DMS153 treated with DMSO at 0.1 percent for 48 hours (cell line): ENCODE measurements at regions not wholly inside any gene's neighbourhood (a gene's known extent, or its start where the extent isn't known, plus 50 kb on each side); places are given as distances from the start of the nearest gene placed in this dataset.

Source experiments
- DNase-seq: peaks from one replicate; lab custom pipeline; 2025; ENCODE audit not compliant: unreplicated experiment; lab: John Stamatoyannopoulos, UW

DNA sequence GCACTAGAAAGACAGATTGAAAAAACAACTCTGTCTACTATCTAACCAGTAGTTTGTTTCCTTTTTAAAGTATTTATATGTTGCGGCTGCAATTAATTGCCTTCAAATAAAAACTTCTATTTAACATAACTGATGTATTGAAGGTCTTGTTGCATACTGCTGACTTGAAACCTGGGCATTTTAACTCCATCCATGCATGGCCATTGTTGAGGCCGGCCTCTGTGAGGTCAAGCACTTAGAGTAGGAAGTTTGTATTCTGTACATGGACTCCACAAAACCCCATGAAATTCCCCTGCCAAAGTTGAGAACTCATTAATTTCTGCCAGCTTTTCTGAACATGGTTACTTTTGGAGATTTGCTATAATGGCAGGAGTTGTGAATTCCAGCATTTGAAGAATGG is 150.6 kb downstream of the GAS1 start:
- DNase-seq = no peak

DNA sequence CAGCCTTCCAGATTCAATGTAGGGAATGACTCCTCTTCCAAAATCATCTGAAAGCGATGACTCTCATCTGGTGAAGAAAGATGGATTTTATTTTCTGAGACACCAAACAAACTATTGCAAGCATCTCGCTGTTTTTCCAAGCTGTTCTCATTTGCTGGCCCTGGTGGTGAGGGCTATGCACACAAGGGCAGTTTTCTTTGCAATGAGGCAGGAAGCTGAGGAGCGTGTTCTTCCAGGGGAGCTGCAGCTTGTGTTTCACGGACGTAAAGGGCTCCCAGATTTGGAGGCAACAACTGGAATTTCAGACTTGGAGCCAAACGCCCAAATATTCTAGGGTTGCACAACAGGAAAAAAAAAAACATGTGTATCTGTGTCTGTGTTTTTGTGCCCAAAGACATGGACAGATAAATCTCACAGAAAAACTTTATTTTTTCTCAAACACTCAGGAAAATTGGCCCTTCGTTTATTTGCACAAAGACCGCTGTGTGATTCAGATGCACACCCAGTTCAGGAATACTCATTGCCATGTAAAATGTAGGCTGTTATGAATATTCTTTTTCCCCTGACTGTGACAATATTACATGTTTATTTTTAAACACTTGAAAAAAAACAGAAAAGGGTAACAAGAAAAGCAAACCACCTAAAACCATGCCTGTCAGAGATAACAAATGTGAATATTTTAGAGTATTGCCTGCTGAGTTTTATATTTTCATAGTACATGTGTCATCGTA is 151.3 kb downstream of the GAS1 start:
- DNase-seq = no peak

DNA sequence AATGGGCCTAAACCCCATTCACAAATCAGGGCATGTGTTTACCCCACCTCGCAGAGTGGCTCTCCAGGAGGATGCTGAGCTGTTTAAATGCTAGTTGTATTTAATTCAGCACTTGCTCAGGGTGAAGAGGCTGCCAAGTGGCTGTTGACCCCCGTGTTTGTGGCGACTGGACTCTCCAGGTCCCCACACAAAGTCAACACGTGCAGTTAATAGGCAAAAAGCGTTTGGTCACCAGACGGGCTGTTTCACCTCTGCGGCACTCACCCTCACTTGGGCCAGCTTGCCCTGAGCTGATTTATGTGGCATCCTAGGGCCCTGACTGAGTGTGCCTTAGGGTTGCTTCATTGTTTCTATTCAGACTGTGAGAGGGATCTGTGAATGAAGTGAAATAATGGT is 152.3 kb downstream of the GAS1 start:
- DNase-seq = no peak

DNA sequence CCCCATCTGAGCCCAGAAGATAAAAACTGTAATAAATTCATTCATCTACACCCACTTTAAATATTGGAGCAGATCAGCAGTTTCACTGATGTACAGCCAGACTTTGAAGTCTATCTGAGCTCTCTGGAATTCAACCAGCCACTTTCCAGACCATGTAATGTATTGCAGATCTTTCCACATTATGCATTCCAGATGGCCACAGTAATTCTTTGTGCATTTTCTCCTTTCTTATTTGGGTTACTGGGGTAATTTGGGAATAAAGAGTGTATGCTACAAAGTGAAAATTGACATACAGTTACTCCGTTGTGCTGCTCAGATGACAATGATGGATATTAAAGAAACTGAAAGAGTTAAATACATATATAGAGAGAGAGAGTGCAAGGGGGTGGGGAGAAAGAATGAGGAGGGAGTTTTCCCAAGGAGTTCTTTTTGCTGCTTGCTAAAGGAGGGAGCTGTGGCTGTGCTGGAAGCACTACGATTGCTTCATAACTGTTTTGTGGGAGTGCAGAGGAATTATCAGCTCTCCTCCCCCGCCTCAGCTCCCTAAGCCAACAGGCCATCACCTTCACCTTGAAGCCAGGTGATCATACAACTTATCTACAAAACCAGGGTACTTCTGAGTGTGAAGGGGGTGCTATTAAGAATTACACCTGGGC is 152.8 kb downstream of the GAS1 start:
- no peak for DNase-seq

DNA sequence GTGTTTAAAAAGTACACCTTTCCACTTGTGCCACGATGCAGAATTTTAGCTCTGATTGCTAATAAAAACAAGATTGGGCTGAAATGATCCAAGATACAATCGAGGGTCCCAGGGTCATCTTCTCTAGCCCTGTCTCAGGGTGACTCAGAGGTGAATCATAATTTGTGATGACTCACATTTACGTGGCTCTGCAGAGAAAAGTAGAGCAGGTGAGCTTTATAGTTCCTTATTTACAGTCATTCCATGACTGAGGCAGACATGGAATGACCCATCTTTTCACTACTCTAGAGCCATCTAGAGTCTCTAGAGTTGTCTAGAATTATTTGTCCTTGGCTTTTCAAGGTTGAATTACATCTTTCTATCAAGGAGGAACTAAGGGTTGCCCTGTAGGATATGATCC is 155.2 kb downstream of the GAS1 start:
- no peak for DNase-seq

DNA sequence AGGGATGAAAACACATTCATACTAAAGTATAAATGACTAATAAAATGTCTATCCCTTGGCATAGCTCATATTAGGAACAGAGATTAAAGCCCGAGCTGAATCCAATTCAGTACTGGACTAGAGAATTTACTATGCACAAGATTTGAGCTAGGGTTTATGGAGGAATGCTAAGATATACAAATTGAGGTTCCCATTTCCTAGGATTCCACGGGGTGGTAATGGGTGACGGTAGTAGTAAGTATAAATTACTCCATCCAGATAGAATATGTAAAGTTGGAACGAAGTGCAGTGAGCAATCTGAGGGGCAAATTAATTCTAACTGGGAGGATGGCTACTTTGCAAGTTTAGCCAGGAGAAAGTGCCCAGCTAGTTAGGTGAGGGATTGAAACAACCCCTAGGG is 156.5 kb downstream of the GAS1 start:
- no peak for DNase-seq

DNA sequence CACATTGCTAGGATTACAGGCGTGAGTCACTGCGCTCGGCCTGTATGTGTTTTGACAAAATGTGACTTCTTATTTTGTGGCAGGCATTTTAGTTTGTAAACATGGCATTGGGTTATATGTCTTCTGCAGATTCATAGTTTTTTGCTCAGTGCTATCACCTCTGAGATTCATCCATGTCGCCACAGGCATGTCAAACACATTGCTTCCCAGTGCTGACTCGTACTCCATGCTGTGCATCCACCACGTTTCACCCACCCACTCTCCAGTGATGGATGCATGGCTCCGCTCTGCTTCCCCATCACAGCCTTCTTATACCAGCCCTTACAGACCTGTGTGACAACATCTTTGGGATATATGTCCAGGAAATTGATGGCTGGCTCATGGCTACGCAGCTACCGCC is 158.8 kb downstream of the GAS1 start:
- DNase-seq = no peak

DNA sequence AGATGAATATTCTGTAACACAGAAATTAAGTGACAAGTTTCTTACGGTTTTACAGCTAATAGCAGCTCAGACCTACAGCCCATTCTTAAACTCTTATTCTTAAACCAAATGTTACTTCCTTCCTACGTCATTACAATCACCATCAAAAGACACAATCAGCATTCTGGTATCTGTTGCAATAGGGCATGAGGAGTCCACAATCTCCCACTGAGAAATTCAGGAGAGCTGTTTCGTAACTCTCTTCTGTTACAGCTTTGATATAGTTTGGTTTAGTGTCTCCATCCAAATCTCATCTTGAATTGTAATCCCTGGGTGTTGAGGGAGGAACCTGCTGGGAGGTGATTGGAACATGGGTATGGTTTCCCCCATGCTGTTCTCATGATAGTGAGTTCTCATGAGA is 163.4 kb downstream of the GAS1 start:
- no peak for DNase-seq

DNA sequence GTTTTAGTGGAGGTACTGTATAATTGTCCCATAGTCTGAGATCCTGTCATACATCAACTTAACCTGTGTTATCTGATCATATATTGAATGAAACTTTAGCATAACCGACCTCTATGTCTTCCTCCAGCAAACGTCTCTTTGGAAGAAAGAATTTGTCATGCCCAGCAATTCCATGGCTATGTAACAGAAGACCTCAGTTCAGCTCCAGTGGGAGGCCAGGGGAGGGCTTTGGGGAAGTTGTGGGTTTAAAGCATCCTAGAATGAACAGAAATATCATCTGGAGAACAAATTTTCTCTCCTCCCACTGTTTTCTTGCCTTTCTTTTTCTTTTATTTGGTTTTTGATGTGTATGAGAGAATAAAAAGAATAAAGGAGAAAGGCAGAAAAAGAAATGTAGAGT is 164.5 kb downstream of the GAS1 start:
- DNase-seq = no peak

DNA sequence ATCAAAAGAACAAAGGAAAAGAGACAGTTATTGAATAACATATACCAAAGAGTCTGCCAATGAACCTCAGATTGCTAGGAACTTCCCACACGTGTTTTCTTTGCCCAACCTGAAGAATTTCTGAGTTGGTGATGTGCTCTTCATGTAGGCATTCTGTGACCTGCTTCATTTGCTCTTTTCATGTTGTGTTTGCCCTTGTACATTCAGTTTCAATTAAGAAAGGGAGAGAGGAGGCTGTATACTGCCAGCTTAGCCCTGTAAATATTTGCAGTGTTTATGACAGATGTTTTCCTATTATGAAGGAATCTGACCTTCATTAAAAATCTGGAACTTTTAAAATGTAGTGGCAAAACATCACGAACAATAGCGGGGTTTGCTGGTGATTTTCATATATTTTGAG is 168.5 kb downstream of the GAS1 start:
- DNase-seq = no peak

DNA sequence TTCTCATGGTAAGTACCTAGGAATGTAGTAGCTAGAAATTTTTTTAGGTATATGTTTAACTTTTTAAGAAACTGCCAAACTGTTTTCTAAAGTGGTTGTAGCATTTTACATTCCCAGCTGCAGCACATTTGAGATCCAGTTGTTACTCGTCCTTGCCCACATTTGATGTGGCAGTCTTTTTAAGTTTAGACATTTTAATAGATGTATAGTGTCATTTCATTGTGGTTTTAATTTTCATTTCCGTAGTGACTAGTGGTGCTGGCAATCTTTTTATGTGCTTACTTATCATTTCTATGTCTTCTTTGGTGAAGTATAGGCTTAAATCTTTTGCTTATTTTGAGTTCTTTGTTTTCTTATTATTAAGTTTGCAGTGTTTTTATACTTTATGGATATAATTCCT is 171.6 kb downstream of the GAS1 start:
- no peak for DNase-seq

DNA sequence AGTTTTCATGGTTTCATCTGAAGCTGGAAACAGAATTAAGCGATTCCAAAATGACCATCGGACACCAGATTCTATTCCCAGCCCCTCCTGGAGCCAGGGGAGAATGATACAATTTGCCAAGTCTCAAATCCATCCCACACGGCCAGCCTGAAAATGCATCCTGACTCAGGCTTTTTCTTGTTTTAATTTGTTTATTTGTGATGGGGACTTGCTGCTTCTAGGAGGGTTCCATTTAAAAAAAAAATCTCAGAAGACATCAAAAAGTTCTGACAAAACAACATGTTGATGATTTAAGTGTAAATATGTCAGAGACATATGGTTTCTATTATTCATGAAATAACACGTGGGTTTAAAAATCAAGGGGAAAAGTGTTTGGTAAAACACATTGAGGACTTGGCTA is 173.2 kb downstream of the GAS1 start:
- no peak for DNase-seq

DNA sequence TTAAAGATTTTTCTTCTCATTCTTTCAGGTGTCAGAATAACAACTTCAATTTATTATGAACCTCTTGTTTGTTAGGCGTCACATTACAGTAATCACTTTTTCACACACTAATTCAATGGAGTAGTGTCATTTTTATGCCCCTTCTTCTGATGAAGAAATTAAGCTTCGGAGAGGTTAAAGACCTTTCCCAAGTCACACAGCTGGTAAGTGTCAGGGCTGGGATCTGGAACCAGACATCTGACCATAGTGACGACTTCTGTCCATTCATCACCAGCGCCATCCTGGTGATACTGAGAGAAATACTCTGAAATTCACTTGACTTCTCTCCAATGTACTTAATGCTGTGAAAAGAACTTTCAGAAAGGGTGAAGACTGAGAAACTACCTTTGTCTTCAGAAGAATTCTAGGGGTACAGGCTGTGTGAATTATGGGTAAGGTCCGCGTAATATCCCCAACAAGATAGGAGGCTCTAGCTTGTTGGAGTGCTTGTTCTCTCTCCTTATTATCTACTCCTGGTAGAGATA is 173.8 kb downstream of the GAS1 start:
- DNase-seq = no peak

DNA sequence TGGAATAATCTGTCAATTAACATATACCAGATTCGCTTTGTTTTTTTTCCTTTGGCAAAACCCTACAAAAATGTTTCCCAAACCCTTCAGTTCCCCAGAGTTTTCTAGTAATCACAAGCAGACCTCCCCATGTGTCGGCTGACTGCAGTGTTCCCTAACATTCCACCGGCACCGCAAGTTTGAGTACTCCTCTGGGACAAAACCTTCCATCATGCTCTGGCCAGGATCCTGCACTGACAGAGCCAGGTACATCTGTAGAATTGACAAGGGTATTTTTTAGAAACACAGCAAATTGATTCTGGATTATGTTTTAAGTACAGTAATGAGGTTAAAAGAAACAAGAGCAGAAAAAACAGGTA is 174.7 kb downstream of the GAS1 start:
- DNase-seq = no peak

DNA sequence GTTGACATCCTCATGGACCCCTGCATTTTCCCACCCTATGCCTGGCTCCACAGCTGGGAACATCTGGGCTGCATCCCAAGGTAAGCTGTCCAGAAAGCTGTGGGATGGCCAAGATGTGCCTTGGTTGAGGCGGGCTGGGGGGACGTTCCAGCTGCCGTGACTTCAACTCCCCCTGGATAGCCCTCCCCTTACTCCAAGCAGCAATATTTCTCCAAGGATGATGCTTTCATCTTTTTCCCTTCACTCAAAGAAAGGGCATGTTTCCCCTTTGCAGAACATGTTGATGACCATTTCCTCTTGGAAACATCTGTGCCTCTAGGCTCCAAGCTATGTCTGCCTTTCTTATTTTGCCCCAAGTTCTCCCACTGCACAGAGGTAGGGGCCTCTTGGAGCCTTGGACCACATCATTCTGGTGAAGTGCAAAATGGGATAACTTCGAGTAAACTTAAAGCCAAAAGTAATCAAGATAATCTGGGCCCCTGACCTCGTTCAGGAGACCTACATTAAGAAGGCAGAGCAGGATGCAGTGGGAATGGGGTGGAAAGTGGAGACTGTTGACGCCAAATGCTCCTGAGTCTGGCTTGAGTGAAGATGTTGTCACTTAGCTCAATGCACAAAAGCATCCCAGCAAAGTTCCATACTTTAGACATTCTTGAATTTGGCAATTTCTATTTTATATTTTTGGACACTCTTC is 175.2 kb downstream of the GAS1 start:
- DNase-seq = no peak

DNA sequence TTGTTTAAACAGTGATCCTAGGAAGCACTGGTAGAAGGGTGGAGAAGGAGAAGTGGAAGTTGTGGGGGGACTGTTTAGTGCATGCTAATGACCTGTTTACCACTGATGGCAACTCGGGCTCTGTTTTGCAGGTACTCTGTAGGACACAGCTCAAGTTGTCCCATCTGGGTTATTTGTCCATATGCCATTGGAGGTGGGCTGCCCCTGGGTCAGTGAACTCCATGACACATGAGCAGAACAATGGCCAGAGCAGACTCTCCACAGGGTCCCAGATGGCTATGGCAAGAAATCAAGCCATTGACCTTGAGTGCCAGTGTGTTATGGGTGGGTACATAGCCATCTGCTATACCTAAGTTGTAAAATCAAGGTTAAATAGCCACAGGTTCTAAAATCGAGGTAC is 175.9 kb downstream of the GAS1 start:
- no peak for DNase-seq

DNA sequence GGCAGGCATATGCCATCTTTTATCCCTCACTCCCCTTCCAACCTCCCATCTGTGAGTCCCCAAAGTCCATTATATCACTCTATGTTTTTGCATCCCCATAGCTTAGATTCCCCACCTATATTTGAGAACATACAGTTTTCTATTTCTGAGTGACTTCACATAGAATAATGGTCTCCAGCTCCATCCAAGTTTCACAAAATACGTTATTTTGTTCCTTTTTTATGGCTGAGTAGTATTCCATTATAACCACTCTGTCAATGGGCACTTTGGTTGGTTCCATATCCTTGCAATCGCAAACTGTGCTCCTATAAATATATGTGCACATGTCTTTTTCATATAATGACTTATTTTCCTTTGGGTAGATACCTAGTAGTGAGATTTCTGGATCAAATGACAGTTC is 178.6 kb downstream of the GAS1 start:
- DNase-seq = no peak

DNA sequence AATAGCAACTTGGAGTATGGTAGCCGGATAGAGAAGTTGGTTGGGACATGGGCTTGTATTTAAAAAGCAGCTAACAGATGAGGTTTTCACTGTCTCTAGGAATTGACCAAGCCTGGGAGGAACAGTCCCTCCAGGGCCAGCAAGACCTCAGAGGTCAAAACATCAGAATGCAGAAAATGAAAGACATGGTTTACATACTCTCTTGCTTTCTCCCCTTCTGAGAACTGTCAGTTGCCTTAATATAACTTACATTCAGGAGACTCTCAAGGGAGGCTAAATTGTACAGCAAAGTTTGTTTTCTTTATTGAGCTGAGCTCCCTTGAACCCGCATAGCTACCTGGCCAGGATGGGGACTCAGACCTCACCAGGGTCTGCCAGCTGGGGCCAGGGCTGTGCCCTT is 179.3 kb downstream of the GAS1 start:
- no peak for DNase-seq

DNA sequence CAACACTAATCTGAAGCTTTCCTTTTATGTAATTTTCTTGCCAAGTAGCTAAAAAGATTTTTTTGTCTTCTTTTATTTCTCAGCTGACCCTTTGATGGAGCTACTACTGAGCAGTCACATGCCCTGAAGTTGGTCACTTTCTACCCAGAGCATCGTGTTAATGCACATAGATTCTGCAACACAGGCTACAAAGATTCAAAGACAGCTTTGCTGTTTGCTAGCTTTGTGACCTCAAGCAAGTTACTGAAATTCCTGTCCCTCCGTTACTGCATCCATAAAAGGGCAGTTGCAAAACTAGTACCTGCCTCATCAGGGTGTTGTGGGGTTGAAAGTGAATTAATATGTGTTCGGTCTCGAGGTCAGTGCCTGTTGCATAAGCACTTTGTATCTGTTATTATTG is 179.9 kb downstream of the GAS1 start:
- DNase-seq = no peak

DNA sequence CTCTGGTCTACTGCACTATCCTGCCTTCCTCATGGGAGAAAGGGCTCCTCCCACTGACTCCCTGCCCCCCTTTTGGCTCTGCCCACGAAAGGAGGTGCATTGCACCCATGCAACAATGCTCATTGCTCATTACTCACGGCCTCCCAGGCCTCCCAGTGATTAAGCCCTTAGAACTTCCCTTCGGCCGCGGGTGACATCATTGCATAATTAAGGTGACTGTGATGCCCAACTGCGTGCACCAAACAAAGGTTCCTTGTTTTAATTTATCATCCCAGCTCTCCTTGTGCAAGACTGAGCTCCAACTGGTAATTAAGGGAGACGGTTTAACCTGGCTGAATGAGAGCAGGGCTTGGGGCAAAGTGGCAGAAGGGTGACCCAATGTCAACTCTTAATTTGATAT is 180.4 kb downstream of the GAS1 start:
- no peak for DNase-seq

DNA sequence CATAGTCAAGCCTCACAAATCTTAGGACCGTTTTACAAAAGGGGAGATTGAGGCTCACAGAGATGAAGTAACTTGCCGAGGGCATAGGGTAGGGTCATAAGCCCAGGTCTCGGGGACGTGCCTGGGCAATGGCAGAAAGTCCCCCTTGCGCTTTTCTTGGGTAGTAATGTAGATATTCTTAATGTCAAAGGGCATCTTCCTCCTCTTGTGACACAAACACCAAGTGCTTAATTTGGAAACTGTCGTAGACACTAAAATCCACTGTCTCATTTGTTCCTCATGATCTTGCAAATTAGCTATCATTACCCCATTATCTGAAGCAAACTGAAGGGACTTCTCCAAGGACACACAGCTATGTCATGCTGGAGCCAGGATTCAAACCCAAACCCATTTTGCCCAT is 180.8 kb downstream of the GAS1 start:
- no peak for DNase-seq

DNA sequence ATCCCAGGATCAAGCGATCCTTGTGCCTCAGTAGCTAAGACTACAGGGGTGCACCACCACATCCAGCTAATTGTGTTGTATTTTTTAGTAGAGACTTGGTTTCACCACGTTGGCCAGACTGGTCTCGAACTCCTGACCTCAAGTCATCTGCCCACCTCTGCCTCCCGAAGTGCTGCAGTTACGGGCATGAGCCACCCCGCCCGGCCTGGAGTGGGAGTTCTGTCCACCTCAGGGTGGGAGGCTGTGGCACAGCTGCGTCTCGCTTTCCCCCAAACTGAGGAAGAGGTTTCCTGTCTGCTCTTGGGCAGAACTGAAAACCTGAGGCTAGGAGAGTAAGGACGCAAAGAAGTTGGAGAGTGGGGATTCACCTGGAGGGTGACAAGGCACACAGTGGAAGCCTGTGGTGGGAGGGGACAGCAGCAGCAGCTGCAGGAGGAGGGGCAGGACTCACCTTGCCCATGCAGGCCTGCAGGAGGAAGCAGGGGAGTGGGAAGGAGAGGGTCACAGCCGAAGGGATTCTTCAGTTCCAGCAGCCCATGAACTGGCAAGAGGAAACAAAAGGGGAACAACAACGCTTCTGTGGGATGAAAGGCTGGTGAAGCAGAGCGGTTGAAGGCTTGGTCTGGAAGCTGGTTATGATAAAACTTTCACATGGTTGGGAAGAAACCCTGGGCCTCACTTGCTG is 181.4 kb downstream of the GAS1 start:
- DNase-seq = no peak
